Activated B cell treated with CpG ODN at 0.5 μM for 24 hours (primary cell): ENCODE measurements at regions not wholly inside any gene's neighbourhood (a gene's known extent, or its start where the extent isn't known, plus 50 kb on each side); places are given as distances from the start of the nearest gene placed in this dataset.

Experiments used
- ATAC-seq: fragments of 200-7000 bp; cut with Tn5 transposase; one replicate; pipeline ENCODE4 v1.10.0; 2021; ENCODE audit warnings: low read depth, mild to moderate bottlenecking, moderate library complexity
- CTCF ChIA-PET: fragments of 350-600 bp; sonication (Branson Sonifier 250); formaldehyde crosslinking; loops from one replicate; lab custom pipeline; 2021; ENCODE audit warnings: antibody characterized with exemption; lab: Charles Lee
- POLR2A ChIA-PET: fragments of 350-600 bp; sonication (Branson Sonifier 250); formaldehyde crosslinking; loops from one replicate; lab custom pipeline; 2021; ENCODE audit warnings: antibody characterized with exemption; lab: Charles Lee
- DNase-seq: peaks from one replicate; pipeline ENCODE4 v3.0.0; 2022
- H3K27ac Mint-ChIP-seq: one replicate; pipeline ENCODE4 v1.8.0; 2020; ENCODE audit warnings: mixed read lengths
- H3K27me3 Mint-ChIP-seq: one replicate; pipeline ENCODE4 v1.8.0; 2021; ENCODE audit warnings: mixed read lengths
- H3K36me3 Mint-ChIP-seq: one replicate; pipeline ENCODE4 v1.8.0; 2021; ENCODE audit warnings: low read depth, mixed read lengths
- H3K4me1 Mint-ChIP-seq: one replicate; pipeline ENCODE4 v1.8.0; 2021; ENCODE audit warnings: mixed read lengths
- H3K4me3 Mint-ChIP-seq: one replicate; pipeline ENCODE4 v1.8.0; 2020; ENCODE audit warnings: mild to moderate bottlenecking, mixed read lengths
- H3K9me3 Mint-ChIP-seq: one replicate; pipeline ENCODE4 v1.8.0; 2020; ENCODE audit warnings: mixed read lengths
- CTCF ChIP-seq: fragments of 200-600 bp; IDR thresholded peaks from one replicate; pipeline ENCODE4 v1.8.0; 2022; ENCODE audit warnings: antibody characterized with exemption, mild to moderate bottlenecking
- intact Hi-C: fragments of 100-400 bp; cut with micrococcal nuclease; formaldehyde crosslinking; loops from one replicate; pipeline ENCODE4 v1.15.1; 2024

- Mint-ChIP-seq H3K4me1 (no peaks in the 10 kb centered on the region), H3K4me3 (no peak overlapping the region), H3K27me3 (peaks cover 21% of the 10 kb centered on the region), H3K36me3 (no peaks in the 10 kb centered on the region), H3K27ac (no peak overlapping the region), H3K9me3 (no peaks in the 10 kb centered on the region)
- ChIA-PET CTCF (no interaction called here), POLR2A (no interaction called here)
- ATAC-seq, result no peak
- no peak for DNase-seq
- intact Hi-C loops, result no loop called here
- no peak for TF ChIP-seq CTCF
Observed at GRCh38 chr6:132933090-132933489, 118.7 kb downstream of the RPS12 start.

- no peak for TF ChIP-seq CTCF
- intact Hi-C loops, result no loop called here
- peaks cover 19% of the 10 kb centered on the region for H3K27me3 Mint-ChIP-seq
- DNase-seq (no peak), ATAC-seq (no peak)
- no peak overlapping the region for H3K27ac Mint-ChIP-seq
- no peaks in the 10 kb centered on the region for H3K36me3 Mint-ChIP-seq
- H3K4me3 Mint-ChIP-seq, result no peak overlapping the region
- H3K4me1 Mint-ChIP-seq, result no peaks in the 10 kb centered on the region
- ChIA-PET POLR2A (no interaction called here), CTCF (no interaction called here)
- peaks cover 5% of the 10 kb centered on the region for H3K9me3 Mint-ChIP-seq
Observed at GRCh38 chr6:132934496-132934895, 120.1 kb downstream of the RPS12 start.

- no peak for TF ChIP-seq CTCF
- Mint-ChIP-seq H3K4me3 (no peak overlapping the region), H3K9me3 (peaks cover 5% of the 10 kb centered on the region), H3K36me3 (no peaks in the 10 kb centered on the region), H3K27me3 (peaks cover 13% of the 10 kb centered on the region), H3K4me1 (no peaks in the 10 kb centered on the region), H3K27ac (no peak overlapping the region)
- ChIA-PET POLR2A (no interaction called here), CTCF (no interaction called here)
- no peak for DNase-seq
- ATAC-seq, result no peak
- intact Hi-C loops, result no loop called here
Observed at GRCh38 chr6:132936646-132937045, 122.3 kb downstream of the RPS12 start.

- ChIA-PET CTCF (no interaction called here), POLR2A (no interaction called here)
- no peaks in the 10 kb centered on the region for H3K36me3 Mint-ChIP-seq
- peaks cover 5% of the 10 kb centered on the region for H3K9me3 Mint-ChIP-seq
- H3K27me3 Mint-ChIP-seq, result peaks cover 12% of the 10 kb centered on the region
- H3K4me1 Mint-ChIP-seq, result no peaks in the 10 kb centered on the region
- TF ChIP-seq CTCF, result no peak
- H3K4me3 Mint-ChIP-seq, result no peak overlapping the region
- DNase-seq (no peak), ATAC-seq (no peak)
- no peak overlapping the region for H3K27ac Mint-ChIP-seq
- intact Hi-C loops, result no loop called here
Observed at GRCh38 chr6:132937466-132937906, 123.1 kb downstream of the RPS12 start.

GRCh38 chr6:132948889-132949288, 134.5 kb downstream of the RPS12 start:
- no peaks in the 10 kb centered on the region for H3K36me3 Mint-ChIP-seq
- POLR2A ChIA-PET, result no interaction called here
- H3K27ac Mint-ChIP-seq, result no peak overlapping the region
- no peak for TF ChIP-seq CTCF
- CTCF ChIA-PET, result no interaction called here
- DNase-seq, result no peak
- H3K4me1 Mint-ChIP-seq, result no peaks in the 10 kb centered on the region
- H3K4me3 Mint-ChIP-seq, result no peak overlapping the region
- peaks cover 11% of the 10 kb centered on the region for H3K27me3 Mint-ChIP-seq
- intact Hi-C loops, result no loop called here
- no peak for ATAC-seq
- no peaks in the 10 kb centered on the region for H3K9me3 Mint-ChIP-seq
